ENCODE measurements at regions not wholly inside any gene's neighbourhood (a gene's known extent, or its start where the extent isn't known, plus 50 kb on each side); places are given as distances from the start of the nearest gene placed in this dataset.
A peak's percentile ranks its signal among the peaks of the same experiment; 100 is the strongest.

DNA sequence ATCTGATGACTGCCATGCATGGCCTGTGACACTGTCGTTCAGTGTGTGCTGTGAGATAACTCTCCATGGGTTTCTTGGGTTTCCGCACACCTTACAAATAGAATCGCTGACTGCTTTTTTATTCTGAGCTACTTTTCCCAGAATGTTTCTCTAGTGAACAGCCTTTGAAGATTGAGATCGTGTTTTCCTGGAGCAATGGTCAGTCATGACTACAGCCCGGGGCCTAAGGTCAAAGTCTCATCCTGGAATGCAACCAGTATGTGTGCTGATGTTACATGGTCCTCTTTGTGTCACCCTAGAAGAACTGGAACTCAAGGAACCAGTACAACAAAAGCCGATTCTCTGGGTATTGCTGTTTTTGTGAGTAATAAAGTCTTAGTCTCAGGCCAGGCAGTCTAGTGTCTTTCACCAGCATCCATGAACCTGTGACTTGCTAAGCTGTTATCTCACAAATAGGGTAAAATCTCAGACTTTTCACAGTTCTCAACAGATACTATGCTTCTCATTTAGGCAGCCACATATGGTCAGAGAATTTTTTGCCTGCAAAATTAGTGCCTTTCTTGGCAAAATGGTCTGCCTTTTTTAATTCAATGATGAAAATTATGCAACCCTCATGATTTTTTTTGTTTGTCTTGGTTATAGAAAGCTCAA is 124.9 kb upstream of the PIEZO2 start (continued):
- TF ChIP-seq, protein P1, sequence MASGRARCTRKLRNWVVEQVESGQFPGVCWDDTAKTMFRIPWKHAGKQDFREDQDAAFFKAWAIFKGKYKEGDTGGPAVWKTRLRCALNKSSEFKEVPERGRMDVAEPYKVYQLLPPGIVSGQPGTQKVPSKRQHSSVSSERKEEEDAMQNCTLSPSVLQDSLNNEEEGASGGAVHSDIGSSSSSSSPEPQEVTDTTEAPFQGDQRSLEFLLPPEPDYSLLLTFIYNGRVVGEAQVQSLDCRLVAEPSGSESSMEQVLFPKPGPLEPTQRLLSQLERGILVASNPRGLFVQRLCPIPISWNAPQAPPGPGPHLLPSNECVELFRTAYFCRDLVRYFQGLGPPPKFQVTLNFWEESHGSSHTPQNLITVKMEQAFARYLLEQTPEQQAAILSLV (CRISPR knock-in tag; IDR thresholded peaks at IDR 0.05; ENCODE audit: borderline replicate concordance) = no peak
- TF ChIP-seq, protein P2, sequence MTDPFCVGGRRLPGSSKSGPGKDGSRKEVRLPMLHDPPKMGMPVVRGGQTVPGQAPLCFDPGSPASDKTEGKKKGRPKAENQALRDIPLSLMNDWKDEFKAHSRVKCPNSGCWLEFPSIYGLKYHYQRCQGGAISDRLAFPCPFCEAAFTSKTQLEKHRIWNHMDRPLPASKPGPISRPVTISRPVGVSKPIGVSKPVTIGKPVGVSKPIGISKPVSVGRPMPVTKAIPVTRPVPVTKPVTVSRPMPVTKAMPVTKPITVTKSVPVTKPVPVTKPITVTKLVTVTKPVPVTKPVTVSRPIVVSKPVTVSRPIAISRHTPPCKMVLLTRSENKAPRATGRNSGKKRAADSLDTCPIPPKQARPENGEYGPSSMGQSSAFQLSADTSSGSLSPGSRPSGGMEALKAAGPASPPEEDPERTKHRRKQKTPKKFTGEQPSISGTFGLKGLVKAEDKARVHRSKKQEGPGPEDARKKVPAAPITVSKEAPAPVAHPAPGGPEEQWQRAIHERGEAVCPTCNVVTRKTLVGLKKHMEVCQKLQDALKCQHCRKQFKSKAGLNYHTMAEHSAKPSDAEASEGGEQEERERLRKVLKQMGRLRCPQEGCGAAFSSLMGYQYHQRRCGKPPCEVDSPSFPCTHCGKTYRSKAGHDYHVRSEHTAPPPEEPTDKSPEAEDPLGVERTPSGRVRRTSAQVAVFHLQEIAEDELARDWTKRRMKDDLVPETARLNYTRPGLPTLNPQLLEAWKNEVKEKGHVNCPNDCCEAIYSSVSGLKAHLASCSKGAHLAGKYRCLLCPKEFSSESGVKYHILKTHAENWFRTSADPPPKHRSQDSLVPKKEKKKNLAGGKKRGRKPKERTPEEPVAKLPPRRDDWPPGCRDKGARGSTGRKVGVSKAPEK (CRISPR knock-in tag; IDR thresholded peaks at IDR 0.05; ENCODE audit: borderline replicate concordance) = no peak
- TF ChIP-seq DR1 (CRISPR knock-in tag; IDR thresholded peaks at IDR 0.05) (no peak), ZNF562 (CRISPR knock-in tag; IDR thresholded peaks at IDR 0.05; ENCODE audit: borderline replicate concordance) (no peak), HMGA1 (CRISPR knock-in tag; conservative IDR thresholded peaks at IDR 0.05) (no peak), ZNF160 (CRISPR knock-in tag; IDR thresholded peaks at IDR 0.05) (no peak), ZNF383 (CRISPR knock-in tag; IDR thresholded peaks at IDR 0.05; ENCODE audit: borderline replicate concordance) (no peak), CC2D1A (CRISPR knock-in tag; IDR thresholded peaks at IDR 0.05) (no peak), ZNF773 (CRISPR knock-in tag; IDR thresholded peaks at IDR 0.05; ENCODE audit: borderline replicate concordance) (no peak), RBM39 (IDR thresholded peaks at IDR 0.05; ENCODE audit: low read depth, low read length, poor library complexity, severe bottlenecking) (no peak), NAIF1 (CRISPR knock-in tag; IDR thresholded peaks at IDR 0.05; ENCODE audit: borderline replicate concordance) (no peak), ZNF589 (CRISPR knock-in tag; conservative IDR thresholded peaks at IDR 0.05) (no peak), NR1H2 (CRISPR knock-in tag; IDR thresholded peaks at IDR 0.05; ENCODE audit: borderline replicate concordance, low read depth) (no peak), SKI (IDR thresholded peaks at IDR 0.05; ENCODE audit: partially characterized antibody) (peak; percentile 36)
- TF ChIP-seq, protein P3, sequence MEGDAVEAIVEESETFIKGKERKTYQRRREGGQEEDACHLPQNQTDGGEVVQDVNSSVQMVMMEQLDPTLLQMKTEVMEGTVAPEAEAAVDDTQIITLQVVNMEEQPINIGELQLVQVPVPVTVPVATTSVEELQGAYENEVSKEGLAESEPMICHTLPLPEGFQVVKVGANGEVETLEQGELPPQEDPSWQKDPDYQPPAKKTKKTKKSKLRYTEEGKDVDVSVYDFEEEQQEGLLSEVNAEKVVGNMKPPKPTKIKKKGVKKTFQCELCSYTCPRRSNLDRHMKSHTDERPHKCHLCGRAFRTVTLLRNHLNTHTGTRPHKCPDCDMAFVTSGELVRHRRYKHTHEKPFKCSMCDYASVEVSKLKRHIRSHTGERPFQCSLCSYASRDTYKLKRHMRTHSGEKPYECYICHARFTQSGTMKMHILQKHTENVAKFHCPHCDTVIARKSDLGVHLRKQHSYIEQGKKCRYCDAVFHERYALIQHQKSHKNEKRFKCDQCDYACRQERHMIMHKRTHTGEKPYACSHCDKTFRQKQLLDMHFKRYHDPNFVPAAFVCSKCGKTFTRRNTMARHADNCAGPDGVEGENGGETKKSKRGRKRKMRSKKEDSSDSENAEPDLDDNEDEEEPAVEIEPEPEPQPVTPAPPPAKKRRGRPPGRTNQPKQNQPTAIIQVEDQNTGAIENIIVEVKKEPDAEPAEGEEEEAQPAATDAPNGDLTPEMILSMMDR (CRISPR knock-in tag; IDR thresholded peaks at IDR 0.05) = no peak
- TF ChIP-seq, protein P4, sequence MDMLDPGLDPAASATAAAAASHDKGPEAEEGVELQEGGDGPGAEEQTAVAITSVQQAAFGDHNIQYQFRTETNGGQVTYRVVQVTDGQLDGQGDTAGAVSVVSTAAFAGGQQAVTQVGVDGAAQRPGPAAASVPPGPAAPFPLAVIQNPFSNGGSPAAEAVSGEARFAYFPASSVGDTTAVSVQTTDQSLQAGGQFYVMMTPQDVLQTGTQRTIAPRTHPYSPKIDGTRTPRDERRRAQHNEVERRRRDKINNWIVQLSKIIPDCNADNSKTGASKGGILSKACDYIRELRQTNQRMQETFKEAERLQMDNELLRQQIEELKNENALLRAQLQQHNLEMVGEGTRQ (IDR thresholded peaks at IDR 0.05; ENCODE audit: low read depth, low read length) = no peak
- TF ChIP-seq, protein P4 (CRISPR knock-in tag; IDR thresholded peaks at IDR 0.05; ENCODE audit: borderline replicate concordance) = no peak
- TF ChIP-seq, protein P5, sequence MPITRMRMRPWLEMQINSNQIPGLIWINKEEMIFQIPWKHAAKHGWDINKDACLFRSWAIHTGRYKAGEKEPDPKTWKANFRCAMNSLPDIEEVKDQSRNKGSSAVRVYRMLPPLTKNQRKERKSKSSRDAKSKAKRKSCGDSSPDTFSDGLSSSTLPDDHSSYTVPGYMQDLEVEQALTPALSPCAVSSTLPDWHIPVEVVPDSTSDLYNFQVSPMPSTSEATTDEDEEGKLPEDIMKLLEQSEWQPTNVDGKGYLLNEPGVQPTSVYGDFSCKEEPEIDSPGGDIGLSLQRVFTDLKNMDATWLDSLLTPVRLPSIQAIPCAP (CRISPR knock-in tag; IDR thresholded peaks at IDR 0.05; ENCODE audit: low read depth) = no peak
